Endothelial cell (in vitro differentiated cells): ENCODE measurements at regions not wholly inside any gene's neighbourhood (a gene's known extent, or its start where the extent isn't known, plus 50 kb on each side); places are given as distances from the start of the nearest gene placed in this dataset.
"Not testable (repeated sequence)": the region's sequence is repeated elsewhere in the genome, so short reads cannot be mapped to it uniquely, and the experiment has no call there.

Source experiments
- DNase-seq: peaks from one replicate; pipeline ENCODE4 v3.0.0; 2021; ENCODE audit warnings: low spot score
- H3K27ac Mint-ChIP-seq: one replicate; pipeline ENCODE4 v1.8.0; 2021; ENCODE audit warnings: mixed read lengths, inconsistent platforms; ENCODE audit not compliant: unreplicated experiment
- H3K27me3 Mint-ChIP-seq: one replicate; pipeline ENCODE4 v1.8.0; 2021; ENCODE audit warnings: mild to moderate bottlenecking, moderate library complexity, mixed read lengths, inconsistent platforms; ENCODE audit not compliant: unreplicated experiment
- H3K36me3 Mint-ChIP-seq: one replicate; pipeline ENCODE4 v1.8.0; 2021; ENCODE audit warnings: mild to moderate bottlenecking, low read depth, mixed read lengths, inconsistent platforms; ENCODE audit not compliant: unreplicated experiment
- H3K4me1 Mint-ChIP-seq: one replicate; pipeline ENCODE4 v1.8.0; 2021; ENCODE audit warnings: mild to moderate bottlenecking, mixed read lengths, inconsistent platforms; ENCODE audit not compliant: unreplicated experiment
- H3K4me3 Mint-ChIP-seq: one replicate; pipeline ENCODE4 v1.8.0; 2021; ENCODE audit warnings: mild to moderate bottlenecking, mixed read lengths, inconsistent platforms; ENCODE audit not compliant: unreplicated experiment
- H3K9me3 Mint-ChIP-seq: one replicate; pipeline ENCODE4 v1.8.0; 2021; ENCODE audit warnings: mixed read lengths, inconsistent platforms; ENCODE audit not compliant: unreplicated experiment

- not testable (repeated sequence) for H3K4me1 Mint-ChIP-seq, DNase-seq
- H3K9me3 Mint-ChIP-seq = peaks cover 44% of the 10 kb centered on the region
- H3K27me3 Mint-ChIP-seq = peaks cover 39% of the 10 kb centered on the region
- H3K4me3 Mint-ChIP-seq = peak overlapping the region; percentile 42
- peaks cover 22% of the 10 kb centered on the region for H3K36me3 Mint-ChIP-seq
- peak overlapping the region; percentile 64 for H3K27ac Mint-ChIP-seq
These were observed 238.1 kb downstream of the GOLGA6L6 start for GRCh38 chr15:20303248-20304171.

- peaks cover 44% of the 10 kb centered on the region for H3K9me3 Mint-ChIP-seq
These were observed 239.2 kb downstream of the GOLGA6L6 start for GRCh38 chr15:20302141-20303069.

GRCh38 chr15:20301471-20302081 is 240.0 kb downstream of the GOLGA6L6 start:
- H3K27ac Mint-ChIP-seq, H3K4me1 Mint-ChIP-seq, DNase-seq, H3K4me3 Mint-ChIP-seq: not testable (repeated sequence)
- Mint-ChIP-seq H3K36me3 (peaks cover 22% of the 10 kb centered on the region), H3K27me3 (peaks cover 39% of the 10 kb centered on the region), H3K9me3 (peaks cover 45% of the 10 kb centered on the region)

More at GRCh38 chr15:20302141-20303069, 239.2 kb downstream of the GOLGA6L6 start:
- Mint-ChIP-seq H3K27me3 (peaks cover 39% of the 10 kb centered on the region), H3K36me3 (peaks cover 22% of the 10 kb centered on the region)
- H3K27ac Mint-ChIP-seq, H3K4me3 Mint-ChIP-seq, DNase-seq, H3K4me1 Mint-ChIP-seq: not testable (repeated sequence)

GRCh38 chr15:20301041-20301390 is 240.6 kb downstream of the GOLGA6L6 start:
- H3K4me3 Mint-ChIP-seq, DNase-seq, H3K27ac Mint-ChIP-seq, H3K4me1 Mint-ChIP-seq: not testable (repeated sequence)
- peaks cover 39% of the 10 kb centered on the region for H3K27me3 Mint-ChIP-seq
- H3K9me3 Mint-ChIP-seq = peaks cover 45% of the 10 kb centered on the region
- peaks cover 22% of the 10 kb centered on the region for H3K36me3 Mint-ChIP-seq

GRCh38 chr15:20300351-20301040 is 241.1 kb downstream of the GOLGA6L6 start:
- not testable (repeated sequence) for H3K27ac Mint-ChIP-seq, H3K4me3 Mint-ChIP-seq, H3K4me1 Mint-ChIP-seq, DNase-seq
- H3K9me3 Mint-ChIP-seq = peaks cover 49% of the 10 kb centered on the region
- peaks cover 22% of the 10 kb centered on the region for H3K36me3 Mint-ChIP-seq
- peaks cover 39% of the 10 kb centered on the region for H3K27me3 Mint-ChIP-seq

GRCh38 chr15:20297603-20298123 is 243.9 kb downstream of the GOLGA6L6 start:
- Mint-ChIP-seq H3K9me3 (peaks cover 37% of the 10 kb centered on the region), H3K27me3 (peaks cover 25% of the 10 kb centered on the region), H3K36me3 (peaks cover 11% of the 10 kb centered on the region)
- H3K27ac Mint-ChIP-seq, H3K4me1 Mint-ChIP-seq, H3K4me3 Mint-ChIP-seq, DNase-seq: not testable (repeated sequence)

GRCh38 chr15:20296261-20296660 is 245.3 kb downstream of the GOLGA6L6 start:
- not testable (repeated sequence) for H3K27ac Mint-ChIP-seq, H3K4me1 Mint-ChIP-seq, DNase-seq, H3K4me3 Mint-ChIP-seq, H3K36me3 Mint-ChIP-seq
- H3K27me3 Mint-ChIP-seq = peaks cover 13% of the 10 kb centered on the region
- peaks cover 23% of the 10 kb centered on the region for H3K9me3 Mint-ChIP-seq
